Activated T-helper 1 cell treated with anti-CD3 and anti-CD28 coated beads, Interleukin-12 subunit alpha, Interleukin-12 subunit beta, Interleukin-2, Interleukin-4 antibody, amounts not matched to agents 30 ng/mL and 10 ng/mL and 1 ng/mL, durations not matched to agents 14 hours and 24 hours and 36 hours (primary cell): ENCODE measurements at regions not wholly inside any gene's neighbourhood (a gene's known extent, or its start where the extent isn't known, plus 50 kb on each side); places are given as distances from the start of the nearest gene placed in this dataset.

ENCODE experiments used
- DNase-seq: peaks from one replicate; pipeline ENCODE4 v3.0.0; 2021; ENCODE audit warnings: low spot score
- H3K27ac Mint-ChIP-seq: one replicate; pipeline ENCODE4 v1.8.0; 2021; ENCODE audit warnings: mild to moderate bottlenecking, mixed read lengths
- H3K27me3 Mint-ChIP-seq: one replicate; pipeline ENCODE4 v1.8.0; 2022; ENCODE audit warnings: mild to moderate bottlenecking, moderate library complexity, mixed read lengths; ENCODE audit not compliant: insufficient read depth
- H3K36me3 Mint-ChIP-seq: one replicate; pipeline ENCODE4 v1.8.0; 2021; ENCODE audit warnings: low read depth, mixed read lengths
- H3K4me1 Mint-ChIP-seq: one replicate; pipeline ENCODE4 v1.8.0; 2021; ENCODE audit warnings: low read depth, mixed read lengths
- H3K4me3 Mint-ChIP-seq: one replicate; pipeline ENCODE4 v1.8.0; 2021; ENCODE audit warnings: mild to moderate bottlenecking, moderate library complexity, mixed read lengths
- H3K9me3 Mint-ChIP-seq: one replicate; pipeline ENCODE4 v1.8.0; 2021; ENCODE audit warnings: mixed read lengths
- intact Hi-C: fragments of 100-400 bp; cut with micrococcal nuclease; formaldehyde crosslinking; loops from one replicate; pipeline ENCODE4 v1.15.1; 2024

GRCh38 chr18:42640160-42640559, 475.3 kb downstream of the RIT2 start:
- no peaks in the 10 kb centered on the region for H3K27me3 Mint-ChIP-seq
- H3K36me3 Mint-ChIP-seq: no peaks in the 10 kb centered on the region
- intact Hi-C loops: no loop called here
- H3K4me3 Mint-ChIP-seq: no peak overlapping the region
- no peak for DNase-seq
- peaks cover 6% of the 10 kb centered on the region for H3K9me3 Mint-ChIP-seq
- H3K27ac Mint-ChIP-seq: no peak overlapping the region
- H3K4me1 Mint-ChIP-seq: no peaks in the 10 kb centered on the region

- Mint-ChIP-seq H3K9me3 (peaks cover 6% of the 10 kb centered on the region), H3K27me3 (no peaks in the 10 kb centered on the region), H3K27ac (no peak overlapping the region), H3K36me3 (no peaks in the 10 kb centered on the region), H3K4me3 (no peak overlapping the region), H3K4me1 (no peaks in the 10 kb centered on the region)
- intact Hi-C loops: no loop called here
- no peak for DNase-seq
These were observed 473.5 kb downstream of the RIT2 start for GRCh38 chr18:42641996-42642395.

- no peaks in the 10 kb centered on the region for H3K4me1 Mint-ChIP-seq
- H3K36me3 Mint-ChIP-seq: no peaks in the 10 kb centered on the region
- H3K27me3 Mint-ChIP-seq: no peaks in the 10 kb centered on the region
- no peak overlapping the region for H3K4me3 Mint-ChIP-seq
- H3K27ac Mint-ChIP-seq: no peak overlapping the region
- no peak for DNase-seq
- intact Hi-C loops: no loop called here
- peaks cover 3% of the 10 kb centered on the region for H3K9me3 Mint-ChIP-seq
These were observed 470.8 kb downstream of the RIT2 start for GRCh38 chr18:42644729-42645131.

GRCh38 chr18:42649331-42650035, 466.0 kb downstream of the RIT2 start:
- no peaks in the 10 kb centered on the region for H3K27me3 Mint-ChIP-seq
- no peaks in the 10 kb centered on the region for H3K9me3 Mint-ChIP-seq
- no peak overlapping the region for H3K4me3 Mint-ChIP-seq
- H3K27ac Mint-ChIP-seq: no peak overlapping the region
- no peaks in the 10 kb centered on the region for H3K4me1 Mint-ChIP-seq
- intact Hi-C loops: no loop called here
- no peaks in the 10 kb centered on the region for H3K36me3 Mint-ChIP-seq
- DNase-seq: no peak

GRCh38 chr18:42654556-42654955, 460.9 kb downstream of the RIT2 start:
- H3K27me3 Mint-ChIP-seq: no peaks in the 10 kb centered on the region
- H3K9me3 Mint-ChIP-seq: peaks cover 2% of the 10 kb centered on the region
- no peak overlapping the region for H3K4me3 Mint-ChIP-seq

GRCh38 chr18:42657551-42657950, 457.9 kb downstream of the RIT2 start:
- H3K4me3 Mint-ChIP-seq: no peak overlapping the region
- H3K27me3 Mint-ChIP-seq: no peaks in the 10 kb centered on the region
- no peaks in the 10 kb centered on the region for H3K36me3 Mint-ChIP-seq
- intact Hi-C loops: no loop called here
- no peak overlapping the region for H3K27ac Mint-ChIP-seq
- no peak for DNase-seq
- peaks cover 8% of the 10 kb centered on the region for H3K9me3 Mint-ChIP-seq
- H3K4me1 Mint-ChIP-seq: no peaks in the 10 kb centered on the region

More at GRCh38 chr18:42654556-42654955, 460.9 kb downstream of the RIT2 start:
- intact Hi-C loops: no loop called here
- no peak for DNase-seq
- no peaks in the 10 kb centered on the region for H3K4me1 Mint-ChIP-seq
- H3K36me3 Mint-ChIP-seq: no peaks in the 10 kb centered on the region
- H3K27ac Mint-ChIP-seq: no peak overlapping the region

- intact Hi-C loops: no loop called here
- Mint-ChIP-seq H3K27me3 (no peaks in the 10 kb centered on the region), H3K9me3 (peaks cover 8% of the 10 kb centered on the region), H3K4me3 (no peak overlapping the region), H3K36me3 (no peaks in the 10 kb centered on the region), H3K27ac (no peak overlapping the region), H3K4me1 (no peaks in the 10 kb centered on the region)
- no peak for DNase-seq
These were observed 457.3 kb downstream of the RIT2 start for GRCh38 chr18:42658171-42658570.

GRCh38 chr18:42659187-42659586, 456.3 kb downstream of the RIT2 start:
- Mint-ChIP-seq H3K27me3 (no peaks in the 10 kb centered on the region), H3K4me3 (no peak overlapping the region)

GRCh38 chr18:42670860-42671259, 444.6 kb downstream of the RIT2 start:
- Mint-ChIP-seq H3K4me3 (no peak overlapping the region), H3K27ac (no peak overlapping the region), H3K36me3 (no peaks in the 10 kb centered on the region), H3K9me3 (peaks cover 5% of the 10 kb centered on the region), H3K27me3 (no peaks in the 10 kb centered on the region), H3K4me1 (no peaks in the 10 kb centered on the region)
- intact Hi-C loops: no loop called here
- DNase-seq: no peak

More at GRCh38 chr18:42659187-42659586, 456.3 kb downstream of the RIT2 start:
- DNase-seq: no peak
- no peak overlapping the region for H3K27ac Mint-ChIP-seq
- H3K36me3 Mint-ChIP-seq: no peaks in the 10 kb centered on the region
- H3K4me1 Mint-ChIP-seq: no peaks in the 10 kb centered on the region
- intact Hi-C loops: no loop called here
- peaks cover 8% of the 10 kb centered on the region for H3K9me3 Mint-ChIP-seq

- no peaks in the 10 kb centered on the region for H3K27me3 Mint-ChIP-seq
- no peaks in the 10 kb centered on the region for H3K9me3 Mint-ChIP-seq
- no peak overlapping the region for H3K4me3 Mint-ChIP-seq
- no peaks in the 10 kb centered on the region for H3K36me3 Mint-ChIP-seq
- H3K27ac Mint-ChIP-seq: no peak overlapping the region
- intact Hi-C loops: no loop called here
- no peak for DNase-seq
- no peaks in the 10 kb centered on the region for H3K4me1 Mint-ChIP-seq
These were observed 439.7 kb downstream of the RIT2 start for GRCh38 chr18:42675810-42676209.

- no peak overlapping the region for H3K27ac Mint-ChIP-seq
- DNase-seq: no peak
- intact Hi-C loops: no loop called here
- H3K4me1 Mint-ChIP-seq: no peaks in the 10 kb centered on the region
- no peaks in the 10 kb centered on the region for H3K36me3 Mint-ChIP-seq
- peaks cover 24% of the 10 kb centered on the region for H3K9me3 Mint-ChIP-seq
- H3K27me3 Mint-ChIP-seq: no peaks in the 10 kb centered on the region
- no peak overlapping the region for H3K4me3 Mint-ChIP-seq
These were observed 432.4 kb downstream of the RIT2 start for GRCh38 chr18:42683094-42683493.

GRCh38 chr18:42689310-42689709, 426.2 kb downstream of the RIT2 start:
- peaks cover 6% of the 10 kb centered on the region for H3K9me3 Mint-ChIP-seq
- intact Hi-C loops: no loop called here
- no peaks in the 10 kb centered on the region for H3K36me3 Mint-ChIP-seq
- H3K4me3 Mint-ChIP-seq: no peak overlapping the region
- H3K27me3 Mint-ChIP-seq: no peaks in the 10 kb centered on the region
- no peaks in the 10 kb centered on the region for H3K4me1 Mint-ChIP-seq
- DNase-seq: no peak
- no peak overlapping the region for H3K27ac Mint-ChIP-seq
